ENCODE measurements at regions not wholly inside any gene's neighbourhood (a gene's known extent, or its start where the extent isn't known, plus 50 kb on each side); places are given as distances from the start of the nearest gene placed in this dataset.

GRCh38 chr12:69019082-69019481, 86.1 kb upstream of the CPM start:
- TF ChIP-seq CREM (IDR thresholded peaks at IDR 0.05; ENCODE audit: low read depth) = no peak
- no peak for TF ChIP-seq KLF5 (IDR thresholded peaks at IDR 0.05; ENCODE audit: partially characterized antibody)
- no peak for TF ChIP-seq IRF3 (IDR thresholded peaks at IDR 0.05)
- TF ChIP-seq SPI1 (IDR thresholded peaks at IDR 0.05; ENCODE audit: borderline replicate concordance, insufficient read depth, low read depth, low read length) = no peak
- TF ChIP-seq SMAD1 (IDR thresholded peaks at IDR 0.05; ENCODE audit: low read depth, partially characterized antibody) = no peak
- TF ChIP-seq EGR1 (IDR thresholded peaks at IDR 0.05; ENCODE audit: borderline replicate concordance in 1 of 2, low read depth in 2 of 2, low read length in 2 of 2) = no peak
- TF ChIP-seq, protein P1, sequence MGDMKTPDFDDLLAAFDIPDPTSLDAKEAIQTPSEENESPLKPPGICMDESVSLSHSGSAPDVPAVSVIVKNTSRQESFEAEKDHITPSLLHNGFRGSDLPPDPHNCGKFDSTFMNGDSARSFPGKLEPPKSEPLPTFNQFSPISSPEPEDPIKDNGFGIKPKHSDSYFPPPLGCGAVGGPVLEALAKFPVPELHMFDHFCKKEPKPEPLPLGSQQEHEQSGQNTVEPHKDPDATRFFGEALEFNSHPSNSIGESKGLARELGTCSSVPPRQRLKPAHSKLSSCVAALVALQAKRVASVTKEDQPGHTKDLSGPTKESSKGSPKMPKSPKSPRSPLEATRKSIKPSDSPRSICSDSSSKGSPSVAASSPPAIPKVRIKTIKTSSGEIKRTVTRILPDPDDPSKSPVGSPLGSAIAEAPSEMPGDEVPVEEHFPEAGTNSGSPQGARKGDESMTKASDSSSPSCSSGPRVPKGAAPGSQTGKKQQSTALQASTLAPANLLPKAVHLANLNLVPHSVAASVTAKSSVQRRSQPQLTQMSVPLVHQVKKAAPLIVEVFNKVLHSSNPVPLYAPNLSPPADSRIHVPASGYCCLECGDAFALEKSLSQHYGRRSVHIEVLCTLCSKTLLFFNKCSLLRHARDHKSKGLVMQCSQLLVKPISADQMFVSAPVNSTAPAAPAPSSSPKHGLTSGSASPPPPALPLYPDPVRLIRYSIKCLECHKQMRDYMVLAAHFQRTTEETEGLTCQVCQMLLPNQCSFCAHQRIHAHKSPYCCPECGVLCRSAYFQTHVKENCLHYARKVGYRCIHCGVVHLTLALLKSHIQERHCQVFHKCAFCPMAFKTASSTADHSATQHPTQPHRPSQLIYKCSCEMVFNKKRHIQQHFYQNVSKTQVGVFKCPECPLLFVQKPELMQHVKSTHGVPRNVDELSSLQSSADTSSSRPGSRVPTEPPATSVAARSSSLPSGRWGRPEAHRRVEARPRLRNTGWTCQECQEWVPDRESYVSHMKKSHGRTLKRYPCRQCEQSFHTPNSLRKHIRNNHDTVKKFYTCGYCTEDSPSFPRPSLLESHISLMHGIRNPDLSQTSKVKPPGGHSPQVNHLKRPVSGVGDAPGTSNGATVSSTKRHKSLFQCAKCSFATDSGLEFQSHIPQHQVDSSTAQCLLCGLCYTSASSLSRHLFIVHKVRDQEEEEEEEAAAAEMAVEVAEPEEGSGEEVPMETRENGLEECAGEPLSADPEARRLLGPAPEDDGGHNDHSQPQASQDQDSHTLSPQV (IDR thresholded peaks at IDR 0.05) = no peak
- TF ChIP-seq ZBTB4 (CRISPR knock-in tag; IDR thresholded peaks at IDR 0.05) = no peak
- no peak for DNase-seq (ENCODE audit: low read depth, low spot score)
- no peaks in the 10 kb centered on the region for H3K79me2 ChIP-seq (ENCODE audit: control insufficient read depth, insufficient read depth, low read length)
- ChIA-PET SMC1A (ENCODE audit: uncharacterized antibody, unreplicated experiment) (no interaction called here), POLR2A (no interaction called here), RAD21 (ENCODE audit: unreplicated experiment) (no interaction called here), CTCF (no interaction called here)
- H3K27me3 ChIP-seq (replicated peaks in 1 of 2; ENCODE audit: control insufficient read depth in 2 of 2, insufficient read depth in 2 of 2, low read length in 1 of 2) = no peaks in the 10 kb centered on the region
- H3K9me3 ChIP-seq (replicated peaks; ENCODE audit: control insufficient read depth, insufficient read depth, low read length) = no peaks in the 10 kb centered on the region
- no peaks in the 10 kb centered on the region for H4K20me1 ChIP-seq (ENCODE audit: control insufficient read depth, insufficient read depth)
- ATAC-seq = no peak
- H3K4me2 ChIP-seq (ENCODE audit: control insufficient read depth, insufficient read depth) = no peak overlapping the region
- H3K4me1 ChIP-seq (ENCODE audit: control insufficient read depth, insufficient read depth, low read length) = no peaks in the 10 kb centered on the region
- no peak overlapping the region for H3K4me3 ChIP-seq
- no TSS peak for BruUV-seq (replicated peaks)
- no peak overlapping the region for H2AFZ ChIP-seq (ENCODE audit: control insufficient read depth, low read depth, low read length)
- H3K36me3 ChIP-seq (ENCODE audit: control insufficient read depth in 2 of 2, insufficient read depth in 2 of 2, low read length in 1 of 2) = no peaks in the 10 kb centered on the region
- H3K27ac ChIP-seq (ENCODE audit: control insufficient read depth, insufficient read depth) = no peak overlapping the region
- no peak overlapping the region for H3K9ac ChIP-seq (ENCODE audit: control insufficient read depth, insufficient read depth, low read length)
- intact Hi-C loops (cut with micrococcal nuclease; ENCODE audit: unreplicated experiment) = no loop called here
- no peak for FAIRE-seq
- in situ Hi-C loops (cut with MboI) = no loop called here
